ENCODE measurements at regions not wholly inside any gene's neighbourhood (a gene's known extent, or its start where the extent isn't known, plus 50 kb on each side); places are given as distances from the start of the nearest gene placed in this dataset.
A peak's percentile ranks its signal among the peaks of the same experiment; 100 is the strongest.
"Not testable (repeated sequence)": the region's sequence is repeated elsewhere in the genome, so short reads cannot be mapped to it uniquely, and the experiment has no call there.

DNA sequence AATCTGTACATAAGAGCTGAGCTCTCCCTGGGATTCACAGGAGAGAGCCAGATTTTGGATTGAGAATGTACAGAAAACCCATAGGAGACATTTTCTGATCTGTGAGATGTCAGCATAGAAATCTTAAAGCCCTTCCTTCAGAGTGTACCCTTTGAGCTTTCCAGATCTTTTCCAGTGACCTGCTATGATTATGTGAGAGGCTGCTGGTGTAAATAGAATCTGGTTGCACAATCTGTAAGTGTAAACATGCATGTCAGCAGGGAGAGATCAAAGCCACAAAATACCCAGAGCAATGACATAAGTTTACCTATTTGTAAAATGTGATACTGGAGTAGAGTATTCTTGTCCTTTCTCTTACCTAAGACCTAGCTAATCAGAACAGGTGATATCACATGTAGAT lies 471.9 kb downstream of the FOXD4L5 start:
- not testable (repeated sequence) for H3K9me3 ChIP-seq

DNA sequence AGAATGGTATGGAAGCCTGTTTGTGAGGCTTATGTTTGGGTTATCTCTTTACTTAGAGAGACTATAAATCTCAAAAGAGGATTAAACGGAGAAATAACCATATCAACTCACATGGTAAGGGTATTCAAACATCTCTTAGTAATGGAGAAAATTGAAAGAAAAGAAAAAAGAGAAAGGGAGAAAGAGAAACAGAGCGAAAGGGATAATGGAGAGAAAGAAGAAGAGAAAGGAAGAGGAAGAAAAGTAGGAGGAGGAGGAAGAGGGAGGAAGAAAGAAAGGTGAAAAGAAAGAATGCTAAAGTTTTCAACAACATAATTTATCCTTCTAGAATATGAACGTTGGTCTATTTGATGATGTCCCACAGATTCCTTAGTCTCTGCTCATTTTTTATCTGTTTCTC lies 506.3 kb downstream of the FOXD4L5 start:
- not testable (repeated sequence) for H3K36me3 ChIP-seq, H3K27me3 ChIP-seq

More for the DNA sequence above, 471.9 kb downstream of the FOXD4L5 start:
- not testable (repeated sequence) for DNase-seq, H3K36me3 ChIP-seq, H3K27me3 ChIP-seq, H3K4me3 ChIP-seq

DNA sequence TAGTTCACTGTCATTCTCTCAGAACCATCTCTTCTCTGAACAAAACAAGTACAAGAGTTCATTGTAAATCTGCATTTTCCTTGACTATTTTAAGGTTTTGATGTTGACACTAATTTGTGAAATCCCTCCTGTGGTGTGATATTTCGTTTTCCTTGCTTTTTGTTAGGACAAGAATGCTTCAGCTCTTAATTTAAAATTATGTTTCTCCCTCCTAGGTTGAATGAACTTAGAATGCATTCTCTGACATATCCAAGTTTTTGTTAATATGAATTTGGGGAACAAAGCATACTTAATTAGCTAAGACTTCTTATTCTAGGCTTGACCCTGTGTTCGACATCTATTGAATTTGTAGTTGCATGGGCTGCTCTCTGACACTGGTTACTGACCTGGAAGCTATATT lies 508.7 kb downstream of the FOXD4L5 start:
- not testable (repeated sequence) for H3K27me3 ChIP-seq, DNase-seq, H3K9me3 ChIP-seq, H3K4me3 ChIP-seq, H3K36me3 ChIP-seq

More for the DNA sequence above, 506.3 kb downstream of the FOXD4L5 start:
- H3K4me3 ChIP-seq, DNase-seq, H3K9me3 ChIP-seq: not testable (repeated sequence)

DNA sequence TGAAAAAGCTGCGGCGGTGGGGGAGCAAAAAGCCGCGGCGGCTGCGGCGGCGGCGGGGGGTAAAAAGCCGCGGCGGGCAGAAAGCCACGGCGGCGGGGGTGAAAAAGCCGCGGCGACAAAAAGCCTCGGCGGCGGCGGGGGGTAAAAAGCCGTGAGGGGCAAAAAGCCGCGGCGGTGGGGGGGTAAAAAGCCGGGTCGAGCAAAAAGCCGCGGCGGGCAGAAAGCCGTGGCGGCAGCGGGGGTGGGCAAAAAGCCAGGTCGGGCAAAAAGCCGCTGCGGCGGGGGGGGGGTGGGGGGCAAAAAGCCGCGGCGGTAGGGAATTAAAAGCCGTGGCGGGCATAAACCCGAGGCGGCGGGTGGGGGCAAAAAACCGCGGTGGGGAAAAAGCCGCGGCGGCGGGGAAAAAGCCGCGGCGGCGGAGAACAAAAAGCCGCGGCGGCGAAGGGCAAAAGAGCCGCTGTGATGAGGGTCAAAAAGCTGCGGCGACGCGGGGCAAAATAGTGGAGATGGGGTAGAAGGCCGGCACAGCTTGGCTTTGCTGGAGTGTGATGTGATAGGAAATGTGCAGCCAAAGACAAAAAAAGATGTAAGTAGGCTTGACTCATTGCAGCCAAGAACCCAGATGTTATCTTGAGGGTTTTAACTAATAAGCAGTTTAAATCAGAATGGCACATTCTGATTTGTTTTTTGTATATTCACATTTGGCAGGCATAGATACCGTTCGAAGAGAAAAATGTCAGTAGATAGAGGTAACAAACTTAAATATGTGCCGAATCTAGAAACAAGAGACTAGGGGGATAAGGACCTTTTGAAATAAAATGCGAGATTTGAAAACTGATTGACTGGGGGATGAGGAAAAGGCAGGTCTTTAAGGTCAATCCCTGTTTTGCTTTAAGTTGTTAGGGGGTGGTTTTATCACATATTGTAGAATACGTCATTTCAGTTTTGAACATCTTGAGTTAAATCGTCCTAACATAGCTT lies 509.9 kb downstream of the FOXD4L5 start:
- not testable (repeated sequence) for H3K27me3 ChIP-seq, H3K36me3 ChIP-seq, H3K9me3 ChIP-seq
- DNase-seq, result peak; percentile 18
- peak overlapping the region; percentile 35; the same call in 1 of the 2 replicates for H3K4me3 ChIP-seq

DNA sequence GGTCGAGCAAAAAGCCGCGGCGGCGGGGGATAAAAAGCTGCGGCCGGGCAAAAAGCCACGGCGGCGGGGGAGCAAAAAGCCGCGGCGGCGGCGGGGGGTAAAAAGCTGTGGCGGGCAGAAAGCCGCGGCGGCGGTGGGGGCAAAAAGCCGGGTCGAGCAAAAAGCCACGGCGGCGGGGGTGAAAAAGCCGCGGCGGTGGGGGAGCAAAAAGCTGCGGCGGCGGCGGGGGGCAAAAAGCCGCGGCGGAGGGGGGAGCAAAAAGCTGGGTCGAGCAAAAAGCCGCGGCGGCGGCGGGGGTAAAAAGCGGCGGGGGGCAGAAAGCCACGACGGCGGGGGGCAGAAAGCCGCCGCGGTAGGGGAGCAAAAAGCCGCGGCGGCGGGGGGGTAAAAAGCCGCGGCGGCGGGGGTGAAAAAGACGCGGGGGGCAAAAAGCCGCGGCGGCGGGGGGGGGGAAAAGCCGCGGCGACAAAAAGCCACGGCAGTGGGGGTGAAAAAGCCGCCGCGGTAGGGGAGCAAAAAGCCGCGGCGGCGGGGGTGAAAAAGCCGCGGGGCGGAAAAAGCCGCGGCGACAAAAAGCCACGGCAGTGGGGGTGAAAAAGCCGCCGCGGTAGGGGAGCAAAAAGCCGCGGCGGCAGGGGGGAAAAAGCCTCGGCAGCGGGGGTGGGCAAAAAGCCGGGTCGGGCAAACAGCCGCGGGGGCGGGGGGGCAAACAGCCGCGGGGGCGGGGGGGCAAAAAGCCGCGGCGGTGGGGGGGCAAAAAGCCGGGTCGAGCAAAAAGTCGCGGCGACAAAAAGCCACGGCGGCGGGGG lies 510.8 kb downstream of the FOXD4L5 start:
- H3K36me3 ChIP-seq, DNase-seq, H3K9me3 ChIP-seq, H3K27me3 ChIP-seq: not testable (repeated sequence)
- peak overlapping the region; percentile 35 for H3K4me3 ChIP-seq

DNA sequence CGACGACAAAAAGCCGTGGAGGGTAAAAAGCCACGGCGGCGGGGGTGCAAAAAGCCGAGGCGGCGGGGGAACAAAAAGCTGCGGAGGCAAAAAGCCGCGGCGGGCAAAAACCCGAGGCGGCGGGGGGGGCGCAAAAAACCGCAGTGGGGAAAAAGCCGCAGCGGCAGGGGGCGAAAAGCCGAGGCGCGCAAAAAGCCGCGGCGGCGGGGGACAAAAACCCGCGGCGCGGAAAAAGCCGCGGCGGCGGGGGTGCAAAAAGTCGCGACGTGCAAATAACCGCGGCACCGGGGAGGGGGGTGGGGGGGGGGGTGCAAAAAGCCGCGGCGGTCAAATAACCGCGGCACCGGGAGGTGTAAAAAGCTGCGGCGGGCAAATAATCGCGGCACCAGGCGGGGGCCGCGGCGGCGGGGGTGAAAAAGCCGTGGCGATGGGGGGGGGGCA lies 511.5 kb downstream of the FOXD4L5 start:
- Histone ChIP-seq H3K36me3 (no peaks in the 10 kb centered on the region), H3K4me3 (peak overlapping the region; percentile 33), H3K27me3 (no peaks in the 10 kb centered on the region), H3K9me3 (no peaks in the 10 kb centered on the region)
- no peak for DNase-seq

DNA sequence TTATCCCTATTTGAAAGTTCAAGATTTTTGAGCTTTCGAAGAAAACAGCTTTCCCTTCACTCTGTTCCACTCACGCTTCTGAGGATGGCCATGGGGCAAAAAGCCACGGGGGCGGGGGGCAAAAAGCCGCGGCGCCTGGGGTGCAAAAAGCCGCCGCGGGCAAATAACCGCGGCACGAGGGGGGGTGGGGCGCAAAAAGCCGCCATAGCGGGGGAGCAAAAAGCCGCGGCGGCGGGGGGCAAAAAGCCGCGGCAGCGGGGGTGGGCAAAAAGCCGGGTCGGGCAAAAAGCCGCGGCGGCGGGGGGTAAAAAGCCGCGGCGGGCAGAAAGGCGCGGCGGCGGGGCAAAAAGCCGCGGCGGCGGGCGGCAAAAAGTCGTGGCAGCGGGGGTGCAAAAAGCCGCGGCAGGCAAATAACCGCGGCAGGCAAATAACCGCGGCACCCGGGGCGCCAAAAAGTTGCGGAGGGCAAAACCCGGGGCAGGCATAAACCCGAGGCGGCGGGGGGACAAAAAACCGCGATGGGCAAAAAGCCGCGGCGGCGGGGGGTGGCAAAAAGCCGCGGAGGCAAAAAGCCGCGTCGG lies 512.2 kb downstream of the FOXD4L5 start:
- not testable (repeated sequence) for H3K36me3 ChIP-seq, H3K27me3 ChIP-seq, H3K9me3 ChIP-seq
- DNase-seq, result peak; percentile 4
- H3K4me3 ChIP-seq, result peak overlapping the region; percentile 46

DNA sequence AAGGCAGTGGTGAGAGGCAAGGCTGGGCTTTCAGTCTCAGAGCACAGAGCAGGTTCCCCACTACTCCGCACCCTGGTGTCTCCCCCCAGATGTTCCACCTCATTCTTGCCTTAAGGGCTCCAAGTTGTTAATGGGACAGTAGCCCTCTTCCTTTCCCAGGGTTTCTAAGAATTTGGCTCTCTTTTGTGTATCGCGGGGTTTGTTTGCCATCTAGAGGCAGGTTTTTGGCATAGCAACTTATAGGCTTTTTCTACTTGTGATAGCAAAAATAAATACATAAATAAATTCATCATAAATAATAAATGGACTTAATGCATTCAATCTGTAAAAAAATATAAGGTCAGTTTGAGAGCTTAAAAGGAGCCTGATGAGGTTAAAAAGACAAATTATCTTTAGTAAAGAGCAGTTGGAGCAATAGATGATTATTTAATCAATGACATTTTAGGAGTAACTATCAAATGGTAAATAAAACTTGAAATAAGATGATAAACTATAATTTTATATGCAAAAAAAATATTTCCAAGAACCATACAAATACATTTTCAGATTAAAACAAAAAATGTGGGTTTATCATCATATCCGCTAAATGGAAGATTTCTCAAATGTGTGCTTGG lies 512.8 kb downstream of the FOXD4L5 start:
- H3K9me3 ChIP-seq, H3K27me3 ChIP-seq, H3K4me3 ChIP-seq, H3K36me3 ChIP-seq: not testable (repeated sequence)
- peak; percentile 10 for DNase-seq

Data from MG63 (cell line).